ENCODE measurements at regions not wholly inside any gene's neighbourhood (a gene's known extent, or its start where the extent isn't known, plus 50 kb on each side); places are given as distances from the start of the nearest gene placed in this dataset.

GRCh38 chr3:18035641-18036449 lies 293.4 kb upstream of the TBC1D5 start:
- intact Hi-C loops (cut with DNase I; ENCODE audit: low total_unique reads), result no loop called here
- Histone ChIP-seq H3K36me3 (no peaks in the 10 kb centered on the region), H3K9me3 (no peaks in the 10 kb centered on the region), H3K4me1 (no peaks in the 10 kb centered on the region), H3K4me3 (no peak overlapping the region), H3K27ac (no peak overlapping the region), H3K27me3 (replicated peaks in 1 of 7) (no peaks in the 10 kb centered on the region)
- no peak for DNase-seq
- TF ChIP-seq, protein P1, sequence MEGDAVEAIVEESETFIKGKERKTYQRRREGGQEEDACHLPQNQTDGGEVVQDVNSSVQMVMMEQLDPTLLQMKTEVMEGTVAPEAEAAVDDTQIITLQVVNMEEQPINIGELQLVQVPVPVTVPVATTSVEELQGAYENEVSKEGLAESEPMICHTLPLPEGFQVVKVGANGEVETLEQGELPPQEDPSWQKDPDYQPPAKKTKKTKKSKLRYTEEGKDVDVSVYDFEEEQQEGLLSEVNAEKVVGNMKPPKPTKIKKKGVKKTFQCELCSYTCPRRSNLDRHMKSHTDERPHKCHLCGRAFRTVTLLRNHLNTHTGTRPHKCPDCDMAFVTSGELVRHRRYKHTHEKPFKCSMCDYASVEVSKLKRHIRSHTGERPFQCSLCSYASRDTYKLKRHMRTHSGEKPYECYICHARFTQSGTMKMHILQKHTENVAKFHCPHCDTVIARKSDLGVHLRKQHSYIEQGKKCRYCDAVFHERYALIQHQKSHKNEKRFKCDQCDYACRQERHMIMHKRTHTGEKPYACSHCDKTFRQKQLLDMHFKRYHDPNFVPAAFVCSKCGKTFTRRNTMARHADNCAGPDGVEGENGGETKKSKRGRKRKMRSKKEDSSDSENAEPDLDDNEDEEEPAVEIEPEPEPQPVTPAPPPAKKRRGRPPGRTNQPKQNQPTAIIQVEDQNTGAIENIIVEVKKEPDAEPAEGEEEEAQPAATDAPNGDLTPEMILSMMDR (IDR thresholded peaks at IDR 0.05 in 8 of 11, conservative IDR thresholded peaks at IDR 0.05 in 3 of 11), result no peak
- TF ChIP-seq POLR2A (IDR thresholded peaks at IDR 0.05) (no peak), POLR2AphosphoS5 (IDR thresholded peaks at IDR 0.05) (no peak)
- WGBS, 5 donors, result 68 to 83% (median 76%) methylated on average over 2 of the region's 2 CpGs

DNA sequence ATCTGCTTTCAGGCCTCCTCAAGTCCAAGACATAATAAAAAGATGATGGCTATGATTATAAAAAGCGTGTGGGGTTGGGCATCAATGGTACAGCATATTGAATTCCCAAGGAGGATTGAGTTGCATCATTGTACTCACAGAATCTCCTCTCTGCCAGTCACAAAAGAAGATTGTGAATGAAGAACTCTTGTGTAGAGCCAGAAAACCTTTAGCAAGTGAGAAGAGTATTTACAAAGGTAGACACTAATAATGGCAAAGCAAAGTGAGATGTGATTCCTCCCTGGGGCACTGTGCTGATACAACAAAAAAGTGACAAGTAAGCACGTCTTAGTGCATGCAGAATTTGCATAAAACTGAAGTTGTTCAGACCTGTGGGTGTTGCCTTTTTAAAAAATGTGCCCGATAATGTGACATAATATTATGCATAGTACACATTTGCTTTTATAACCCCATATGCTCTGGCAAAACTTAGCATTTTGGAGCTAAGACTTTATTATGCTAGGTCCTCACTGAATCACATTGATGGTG lies 291.2 kb upstream of the TBC1D5 start:
- intact Hi-C loops (cut with DNase I; ENCODE audit: low total_unique reads), result no loop called here
- Histone ChIP-seq H3K9me3 (no peaks in the 10 kb centered on the region), H3K4me3 (no peak overlapping the region), H3K27me3 (replicated peaks in 1 of 7) (no peaks in the 10 kb centered on the region), H3K4me1 (no peaks in the 10 kb centered on the region), H3K36me3 (no peaks in the 10 kb centered on the region), H3K27ac (no peak overlapping the region)
- no peak for DNase-seq
- WGBS, 5 donors, result 63 to 83% (median 73%) methylated on average over 3 of the region's 3 CpGs
- TF ChIP-seq, protein P1 (IDR thresholded peaks at IDR 0.05 in 8 of 11, conservative IDR thresholded peaks at IDR 0.05 in 3 of 11), result no peak
- TF ChIP-seq POLR2AphosphoS5 (IDR thresholded peaks at IDR 0.05) (no peak), POLR2A (IDR thresholded peaks at IDR 0.05) (no peak)

- intact Hi-C loops (cut with DNase I; ENCODE audit: low total_unique reads), result no loop called here
These were observed 288.0 kb upstream of the TBC1D5 start for GRCh38 chr3:18030371-18030870.

More at GRCh38 chr3:18030371-18030870, 288.0 kb upstream of the TBC1D5 start:
- Histone ChIP-seq H3K27ac (no peak overlapping the region), H3K36me3 (no peaks in the 10 kb centered on the region), H3K4me3 (no peak overlapping the region), H3K9me3 (no peaks in the 10 kb centered on the region), H3K27me3 (replicated peaks in 1 of 7) (no peaks in the 10 kb centered on the region), H3K4me1 (no peaks in the 10 kb centered on the region)
- 90 to 95% (median 92%) methylated on average over 8 of the region's 8 CpGs for WGBS, 5 donors
- DNase-seq, result no peak
- TF ChIP-seq POLR2AphosphoS5 (IDR thresholded peaks at IDR 0.05), result no peak
- TF ChIP-seq, protein P1 (IDR thresholded peaks at IDR 0.05 in 8 of 11, conservative IDR thresholded peaks at IDR 0.05 in 3 of 11), result no peak
- TF ChIP-seq POLR2A (IDR thresholded peaks at IDR 0.05), result no peak
